Keratinocyte (primary cell): ENCODE measurements at regions not wholly inside any gene's neighbourhood (a gene's known extent, or its start where the extent isn't known, plus 50 kb on each side); places are given as distances from the start of the nearest gene placed in this dataset.

Experiments used
- CTCF ChIP-seq, 3 experiments: IDR thresholded peaks in 1 of 3; conservative IDR thresholded peaks in 1 of 3; optimal IDR thresholded peaks in 1 of 3; 2 replicates in 2 of 3; 3 replicates in 1 of 3; pipeline versions ENCODE3 to v1.5.1; 2011; ENCODE audit warnings: low read length in 3 of 3, mild to moderate bottlenecking in 3 of 3, moderate library complexity in 2 of 3, control low read depth in 1 of 3, inconsistent platforms in 1 of 3; ENCODE audit not compliant: insufficient read depth in 2 of 3; ENCODE audit errors: extremely low read depth in 1 of 3
- EZH2 ChIP-seq: IDR thresholded peaks from one replicate; pipeline ENCODE4 v1.6.1; 2012; ENCODE audit warnings: inconsistent platforms, mild to moderate bottlenecking, low read length, moderate library complexity

GRCh38 chr9:20125727-20126126, 336.9 kb upstream of the SLC24A2 start:
- TF ChIP-seq EZH2 (no peak), CTCF (optimal IDR thresholded peaks at IDR 0.05 in 1 of 3, IDR thresholded peaks at IDR 0.05 in 1 of 3, conservative IDR thresholded peaks at IDR 0.05 in 1 of 3; ENCODE audit: extremely low read depth in 1 of 3, insufficient read depth in 2 of 3, low read length in 3 of 3) (no peak)
